ENCODE measurements at regions not wholly inside any gene's neighbourhood (a gene's known extent, or its start where the extent isn't known, plus 50 kb on each side); places are given as distances from the start of the nearest gene placed in this dataset.
A peak's percentile ranks its signal among the peaks of the same experiment; 100 is the strongest.
"Not testable (repeated sequence)": the region's sequence is repeated elsewhere in the genome, so short reads cannot be mapped to it uniquely, and the experiment has no call there.

GRCh38 chr2:4745056-4745991 is 946.9 kb upstream of the SOX11 start:
- DNase-seq = peak; percentile 97

GRCh38 chr2:4753721-4754120 is 938.5 kb upstream of the SOX11 start:
- DNase-seq = no peak

GRCh38 chr2:4762951-4763376 is 929.2 kb upstream of the SOX11 start:
- DNase-seq = peak; percentile 21

- peak; percentile 73 for DNase-seq
Observed at GRCh38 chr2:4765787-4766530, 926.2 kb upstream of the SOX11 start.

- no peak for DNase-seq
Observed at GRCh38 chr2:4775668-4776067, 916.5 kb upstream of the SOX11 start.

- DNase-seq = no peak
Observed at GRCh38 chr2:4780679-4781078, 911.5 kb upstream of the SOX11 start.

GRCh38 chr2:4782647-4783046 is 909.5 kb upstream of the SOX11 start:
- no peak for DNase-seq

GRCh38 chr2:4791488-4791887 is 900.7 kb upstream of the SOX11 start:
- DNase-seq = no peak

GRCh38 chr2:4792126-4792525 is 900.1 kb upstream of the SOX11 start:
- no peak for DNase-seq

GRCh38 chr2:4803396-4803795 is 888.8 kb upstream of the SOX11 start:
- no peak for DNase-seq

GRCh38 chr2:4814137-4814536 is 878.0 kb upstream of the SOX11 start:
- DNase-seq = not testable (repeated sequence)

- DNase-seq = no peak
Observed at GRCh38 chr2:4827836-4828235, 864.3 kb upstream of the SOX11 start.

GRCh38 chr2:4828682-4829374 is 863.4 kb upstream of the SOX11 start:
- DNase-seq = no peak

- no peak for DNase-seq
Observed at GRCh38 chr2:4831751-4832150, 860.4 kb upstream of the SOX11 start.

GRCh38 chr2:4832642-4833041 is 859.5 kb upstream of the SOX11 start:
- no peak for DNase-seq

- DNase-seq = peak; percentile 22
Observed at GRCh38 chr2:4838626-4839025, 853.6 kb upstream of the SOX11 start.

GRCh38 chr2:4840791-4841190 is 851.4 kb upstream of the SOX11 start:
- DNase-seq = peak; percentile 7

GRCh38 chr2:4844881-4845280 is 847.3 kb upstream of the SOX11 start:
- DNase-seq = peak; percentile 37

- DNase-seq = no peak
Observed at GRCh38 chr2:4862031-4862430, 830.2 kb upstream of the SOX11 start.

- DNase-seq = no peak
Observed at GRCh38 chr2:4866198-4866597, 826.0 kb upstream of the SOX11 start.

- no peak for DNase-seq
Observed at GRCh38 chr2:4868466-4868865, 823.7 kb upstream of the SOX11 start.

GRCh38 chr2:4869154-4869553 is 823.0 kb upstream of the SOX11 start:
- DNase-seq = no peak

- no peak for DNase-seq
Observed at GRCh38 chr2:4873364-4873763, 818.8 kb upstream of the SOX11 start.

Data from NCI-H2171 treated with DMSO at 0.1 percent for 48 hours (cell line).